Stromal cell of bone marrow (primary cell): ENCODE measurements at regions not wholly inside any gene's neighbourhood (a gene's known extent, or its start where the extent isn't known, plus 50 kb on each side); places are given as distances from the start of the nearest gene placed in this dataset.
A peak's percentile ranks its signal among the peaks of the same experiment; 100 is the strongest.

Source experiments
- DNase-seq: peaks from one replicate; pipeline ENCODE4 v3.0.0-alpha.2; 2012; ENCODE audit warnings: low read depth

DNA sequence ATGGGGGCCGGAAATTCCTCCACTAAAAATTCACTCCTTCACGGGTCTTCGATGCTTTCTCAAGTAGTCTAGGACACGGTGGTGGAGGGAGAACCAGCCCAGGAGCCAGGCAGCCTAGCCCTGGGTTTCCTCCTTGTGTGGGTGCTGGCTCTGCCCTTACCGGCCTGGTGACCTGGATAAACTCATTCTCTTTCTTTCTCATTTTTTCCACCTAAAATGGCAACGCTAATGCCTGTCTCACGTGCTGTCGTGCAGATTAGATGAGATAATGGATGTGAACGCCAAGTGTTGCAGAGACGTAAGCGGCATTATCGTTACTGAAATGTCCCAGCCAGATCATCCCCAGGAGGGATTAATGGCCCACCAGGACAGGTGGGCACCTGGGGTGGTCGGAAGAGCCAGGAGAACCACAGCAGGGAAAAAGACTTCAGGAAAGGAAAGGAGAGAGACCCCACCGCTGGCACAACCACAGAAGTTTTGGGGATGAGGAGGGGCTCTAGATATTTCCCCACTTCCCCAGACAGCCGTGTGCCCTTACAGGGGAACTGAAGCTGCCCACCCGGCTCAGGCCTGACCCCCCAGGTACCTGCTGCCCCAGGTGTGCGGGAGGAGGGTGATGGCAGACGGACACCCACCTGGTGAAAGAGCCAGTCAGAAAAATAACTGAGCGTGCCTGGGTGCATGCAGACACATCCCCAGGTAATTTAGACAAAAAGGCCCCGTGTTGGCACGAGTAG is 100.8 kb upstream of the ASAP2 start:
- DNase-seq: no peak

DNA sequence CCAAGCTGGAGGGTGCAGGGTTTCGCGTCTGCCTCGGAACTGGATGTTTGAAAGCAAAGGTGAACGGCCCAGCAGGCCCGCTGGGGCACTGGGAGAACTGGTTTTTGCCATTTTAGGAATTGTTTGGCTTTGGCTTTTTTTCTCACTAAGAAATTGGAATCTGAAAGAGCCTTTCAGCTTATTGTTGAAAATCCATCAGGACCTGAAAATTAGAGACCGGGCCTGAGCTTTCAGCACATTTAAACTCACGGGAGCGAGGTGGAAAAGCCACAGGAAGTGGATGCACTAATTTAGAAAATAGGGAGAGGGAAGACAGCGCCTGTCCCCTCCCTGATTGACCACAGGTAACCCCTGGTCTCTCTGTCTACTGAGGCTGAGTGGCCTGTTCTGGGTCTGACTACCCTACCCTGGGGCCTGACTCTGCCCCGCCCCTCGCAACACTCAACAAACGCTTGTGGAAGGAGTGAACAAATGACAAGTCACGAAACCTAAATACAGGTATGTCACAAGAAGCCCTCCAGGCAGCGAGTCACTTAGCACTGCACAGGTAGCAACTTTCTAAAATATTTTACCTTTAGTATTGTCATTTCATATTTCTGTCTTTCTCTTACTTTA is 100.3 kb upstream of the MBOAT2 start:
- no peak for DNase-seq

DNA sequence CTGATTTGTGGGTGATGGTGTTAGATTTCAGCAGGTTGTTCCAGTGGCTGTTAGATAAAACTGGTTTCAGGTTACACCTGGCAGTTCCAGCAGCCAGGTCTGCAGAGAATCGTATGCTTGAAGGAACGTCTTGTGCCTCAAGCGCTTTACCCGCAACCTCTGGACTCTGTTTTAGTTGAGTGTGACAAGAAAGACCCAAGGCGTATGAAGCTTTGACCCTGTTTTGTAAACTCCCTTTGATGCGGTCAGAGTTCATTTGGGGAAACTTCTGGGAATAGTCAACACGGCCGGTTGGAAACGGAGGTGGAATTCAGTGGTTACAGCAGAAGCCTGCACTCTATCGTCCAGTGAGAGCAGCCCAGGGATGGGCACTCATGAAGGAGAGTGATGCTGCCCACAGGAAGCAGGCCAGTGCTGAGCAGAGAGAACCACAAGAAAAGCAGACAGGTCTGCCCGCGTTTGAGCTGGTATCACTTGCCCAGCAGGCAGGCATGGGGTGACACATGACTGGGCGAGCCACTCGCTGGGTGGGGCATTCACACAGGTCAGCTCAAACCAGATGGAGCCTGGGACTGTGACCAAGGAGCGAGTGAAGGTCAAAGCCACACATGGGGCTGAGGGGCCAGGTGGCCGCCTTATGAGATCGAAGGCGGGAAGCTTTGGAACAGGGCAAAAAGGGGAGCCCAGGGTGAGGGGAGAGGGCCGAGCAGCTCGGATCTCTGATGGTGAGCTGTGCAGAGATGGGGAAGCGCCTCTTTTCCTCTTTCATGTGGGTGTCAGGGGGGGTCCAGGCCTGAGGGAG is 99.6 kb upstream of the MBOAT2 start:
- no peak for DNase-seq

DNA sequence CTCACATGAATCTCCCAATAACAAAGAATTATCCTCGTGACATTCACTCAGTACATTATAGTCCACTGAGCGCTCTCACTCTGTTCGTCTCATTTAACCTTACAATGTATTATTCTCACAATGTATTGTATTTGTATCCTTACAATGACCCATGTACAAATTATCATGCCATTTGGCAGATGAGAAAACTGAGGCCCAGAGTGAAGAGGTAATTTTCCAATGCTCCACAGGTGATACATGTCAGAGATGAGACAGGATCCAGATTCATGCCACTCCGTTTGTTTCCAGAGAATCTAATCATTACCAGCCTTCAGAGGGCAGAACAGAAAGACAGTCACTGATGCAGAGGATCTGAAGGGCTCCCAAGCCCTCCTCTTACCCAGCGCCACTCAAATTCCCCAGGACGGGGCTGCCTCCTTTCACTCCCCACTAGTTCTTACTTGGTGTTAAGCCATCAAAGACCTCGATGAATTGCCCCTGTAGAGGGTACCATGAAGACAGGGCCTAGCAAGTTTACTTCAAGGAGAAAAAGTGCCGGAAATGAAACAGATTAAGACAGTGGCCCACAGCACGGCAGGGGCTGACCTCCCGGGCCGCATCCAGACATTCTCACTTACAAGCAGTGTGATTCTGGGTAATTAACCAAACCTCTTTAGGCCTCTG is 98.4 kb upstream of the MBOAT2 start:
- DNase-seq: no peak

DNA sequence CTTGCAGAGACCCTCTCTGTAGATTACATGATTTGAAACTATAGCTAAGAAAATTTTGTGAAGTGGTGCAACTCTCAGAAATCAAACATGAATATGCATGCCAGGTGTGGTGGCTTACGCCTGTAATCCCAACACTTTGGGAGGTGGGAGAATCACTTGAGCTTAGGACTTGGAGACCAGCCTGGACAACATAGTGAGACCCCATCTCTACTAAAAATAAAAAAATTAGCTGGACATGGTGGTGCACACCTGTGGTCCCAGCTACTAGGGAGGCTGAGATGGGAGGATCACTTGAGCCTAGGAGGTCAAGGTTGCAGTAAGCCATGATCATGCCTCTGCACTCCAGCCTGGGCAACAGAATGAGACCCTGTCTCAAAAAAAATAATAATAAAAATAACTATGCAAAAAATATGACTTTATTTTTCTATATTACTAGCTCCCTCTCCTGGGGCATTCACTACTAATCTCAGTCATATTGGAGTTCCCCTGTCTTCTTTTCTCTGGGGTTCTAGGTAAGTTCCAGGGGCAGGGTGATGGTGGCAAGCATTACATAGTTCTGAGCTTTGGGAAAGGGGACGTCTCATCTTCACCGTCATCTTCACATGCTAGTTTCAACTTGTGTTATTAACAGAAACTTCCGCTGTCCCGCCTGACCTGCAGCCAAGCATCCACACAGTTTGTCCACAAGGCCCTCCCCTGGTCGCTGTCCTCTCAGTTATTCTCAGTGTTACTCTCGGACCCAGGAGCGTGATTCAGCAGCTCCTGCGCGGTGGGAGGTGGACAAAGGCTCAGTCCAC is 96.8 kb upstream of the MBOAT2 start:
- no peak for DNase-seq

DNA sequence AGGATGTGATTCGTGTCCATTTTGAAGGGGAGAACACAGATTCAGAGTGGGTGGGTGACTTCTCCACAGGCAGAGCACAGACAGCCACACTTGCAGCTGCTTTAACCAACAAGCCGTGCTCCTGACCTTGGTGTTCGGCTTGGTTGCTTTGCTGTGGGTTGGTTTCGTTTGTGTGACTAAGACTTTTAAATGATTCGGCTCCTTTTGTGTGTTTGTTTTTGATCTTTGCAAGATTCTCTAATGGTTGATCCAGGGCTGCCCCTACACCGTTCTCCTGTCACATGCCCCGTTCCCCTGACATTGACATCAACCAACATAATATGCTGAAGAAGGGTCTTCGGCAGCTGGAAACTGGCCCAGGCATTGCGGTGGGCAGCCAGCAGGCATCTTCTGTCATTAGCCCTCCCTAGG is 95.9 kb upstream of the MBOAT2 start:
- no peak for DNase-seq

DNA sequence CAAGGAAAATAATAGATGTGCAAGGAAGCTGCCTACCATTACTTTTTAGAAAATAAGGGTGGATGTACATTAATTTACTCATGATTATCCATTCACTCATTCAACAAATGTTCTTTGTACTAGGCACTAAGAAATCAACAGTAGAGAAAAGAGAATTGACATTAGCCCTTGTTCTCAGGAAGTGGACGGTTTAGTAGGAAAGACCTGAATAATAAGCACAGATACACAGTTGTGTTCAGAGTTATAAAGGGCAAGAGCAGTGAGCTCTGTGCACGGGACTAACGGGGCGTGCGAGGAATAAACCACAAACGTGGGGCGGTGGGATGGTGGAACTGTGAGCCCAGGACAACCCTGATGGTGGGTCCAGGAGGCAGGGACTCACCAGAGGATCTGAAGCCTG is 94.4 kb upstream of the MBOAT2 start:
- DNase-seq: no peak

DNA sequence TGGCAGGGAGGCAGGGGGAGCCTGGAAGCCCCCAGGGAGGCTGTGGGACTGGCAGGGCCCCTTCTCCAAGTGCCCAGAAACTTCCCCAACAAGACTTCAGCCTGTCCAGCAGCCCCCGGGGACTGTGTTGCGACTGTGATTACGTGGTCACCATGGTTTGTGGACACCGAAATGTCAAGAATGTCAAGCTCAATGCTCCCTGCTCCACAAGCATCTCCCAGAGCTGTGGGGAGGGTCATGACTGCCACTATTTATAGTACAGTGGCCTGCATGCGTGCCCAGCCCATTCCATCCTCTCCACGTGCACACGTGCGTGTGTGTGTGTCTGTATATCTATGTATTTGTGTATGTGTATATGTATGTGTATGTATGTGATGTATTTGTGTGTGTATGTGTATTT is 93.8 kb upstream of the MBOAT2 start:
- no peak for DNase-seq

DNA sequence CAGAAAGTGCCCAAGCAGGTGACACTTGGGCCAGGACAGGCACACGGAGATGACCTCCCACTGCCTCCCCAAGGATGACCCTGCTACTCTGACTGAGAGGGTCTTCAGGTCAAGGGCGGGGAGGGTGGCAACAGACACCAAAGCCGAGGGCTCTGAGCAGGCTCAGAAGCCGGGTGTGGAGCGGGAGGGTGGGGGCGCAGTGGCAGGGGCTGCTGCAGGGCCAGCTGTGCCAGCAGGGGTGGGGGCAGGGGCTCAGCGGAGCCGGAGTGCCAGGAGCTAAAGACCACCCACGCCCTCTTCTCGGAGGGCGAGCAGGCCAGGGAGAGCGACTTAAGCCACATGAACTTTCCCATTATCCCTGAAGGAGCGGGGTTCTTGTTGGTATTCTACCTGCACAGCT is 93.3 kb upstream of the MBOAT2 start:
- DNase-seq: no peak

DNA sequence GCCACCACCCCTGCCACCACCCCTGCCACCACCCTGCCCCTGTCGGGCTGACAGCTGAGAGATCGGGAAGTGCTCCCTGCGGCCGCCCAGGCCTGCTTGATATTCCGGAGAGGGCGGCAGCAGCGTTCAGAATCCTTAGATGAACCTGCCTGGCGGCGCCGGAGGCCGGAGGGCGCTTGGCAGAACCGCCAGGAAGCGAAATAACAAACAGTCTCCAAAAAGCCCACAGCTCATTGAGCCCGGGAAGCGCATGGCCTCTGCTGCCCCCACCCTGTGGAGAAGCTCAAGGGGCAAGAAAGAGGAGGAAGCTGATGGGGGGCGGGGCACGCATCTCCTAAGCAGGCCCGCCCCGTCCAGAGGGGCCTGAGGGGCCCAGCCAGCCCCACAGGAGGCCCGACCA is 92.2 kb upstream of the MBOAT2 start:
- peak; percentile 28 for DNase-seq

DNA sequence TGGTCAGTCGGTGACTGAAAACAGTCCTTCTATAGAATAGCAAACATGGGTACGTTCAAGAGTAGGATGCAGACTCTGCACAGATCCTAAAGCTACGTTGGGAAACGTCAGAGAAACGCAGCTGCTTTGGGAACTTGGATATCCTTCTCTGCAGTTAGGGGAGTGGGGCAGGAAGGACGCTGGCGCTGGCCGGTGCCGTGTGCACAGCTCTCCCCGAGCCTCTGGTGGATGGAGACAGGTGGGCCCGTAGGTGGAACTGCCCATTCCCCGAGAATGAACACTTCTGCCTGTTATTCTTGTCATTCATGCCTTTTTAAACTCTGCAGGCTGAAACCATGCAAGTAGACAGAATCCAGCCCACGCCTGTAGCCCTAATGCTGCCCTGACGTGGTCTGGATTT is 91.7 kb upstream of the MBOAT2 start:
- DNase-seq: no peak

DNA sequence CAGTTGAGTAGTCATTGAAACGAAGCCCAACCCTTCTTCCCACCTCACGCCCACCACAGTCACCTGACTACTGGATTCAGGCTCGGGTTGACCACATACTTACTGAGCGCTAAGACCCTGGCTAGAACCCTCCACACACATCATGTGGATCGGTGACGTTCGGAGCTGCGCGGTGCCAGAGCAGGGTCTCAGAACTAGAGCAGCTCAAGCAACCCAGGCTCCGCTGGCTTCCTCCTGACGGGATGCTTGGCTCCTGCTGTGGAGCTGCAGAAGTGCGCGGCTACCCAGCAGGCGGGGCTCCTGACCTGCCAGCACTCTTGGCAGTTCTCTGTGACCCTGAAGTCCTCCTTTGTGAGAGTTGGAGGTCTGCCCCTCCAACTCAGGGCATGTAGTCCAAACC is 90.6 kb upstream of the MBOAT2 start:
- DNase-seq: no peak

DNA sequence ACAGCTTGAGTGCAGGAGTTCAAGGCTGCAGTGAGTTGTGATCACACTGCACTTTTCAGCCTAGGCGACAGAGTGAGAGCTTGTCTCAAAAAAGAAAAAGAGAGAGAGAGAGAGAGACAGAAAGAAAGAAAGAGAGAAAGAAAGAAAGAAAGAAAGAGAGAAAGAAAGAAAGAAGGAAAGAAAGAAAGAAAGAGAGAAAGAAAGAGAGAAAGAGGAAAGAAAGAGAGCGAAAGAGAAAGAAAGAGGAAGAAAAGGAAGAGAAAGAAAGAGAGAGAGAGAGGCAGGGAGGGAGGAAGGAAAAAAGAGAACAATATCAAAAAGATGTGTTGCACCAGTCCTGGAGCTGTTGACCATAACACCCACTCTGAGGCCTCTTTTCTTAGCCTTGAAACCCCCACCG is 89.8 kb upstream of the MBOAT2 start:
- DNase-seq: no peak

DNA sequence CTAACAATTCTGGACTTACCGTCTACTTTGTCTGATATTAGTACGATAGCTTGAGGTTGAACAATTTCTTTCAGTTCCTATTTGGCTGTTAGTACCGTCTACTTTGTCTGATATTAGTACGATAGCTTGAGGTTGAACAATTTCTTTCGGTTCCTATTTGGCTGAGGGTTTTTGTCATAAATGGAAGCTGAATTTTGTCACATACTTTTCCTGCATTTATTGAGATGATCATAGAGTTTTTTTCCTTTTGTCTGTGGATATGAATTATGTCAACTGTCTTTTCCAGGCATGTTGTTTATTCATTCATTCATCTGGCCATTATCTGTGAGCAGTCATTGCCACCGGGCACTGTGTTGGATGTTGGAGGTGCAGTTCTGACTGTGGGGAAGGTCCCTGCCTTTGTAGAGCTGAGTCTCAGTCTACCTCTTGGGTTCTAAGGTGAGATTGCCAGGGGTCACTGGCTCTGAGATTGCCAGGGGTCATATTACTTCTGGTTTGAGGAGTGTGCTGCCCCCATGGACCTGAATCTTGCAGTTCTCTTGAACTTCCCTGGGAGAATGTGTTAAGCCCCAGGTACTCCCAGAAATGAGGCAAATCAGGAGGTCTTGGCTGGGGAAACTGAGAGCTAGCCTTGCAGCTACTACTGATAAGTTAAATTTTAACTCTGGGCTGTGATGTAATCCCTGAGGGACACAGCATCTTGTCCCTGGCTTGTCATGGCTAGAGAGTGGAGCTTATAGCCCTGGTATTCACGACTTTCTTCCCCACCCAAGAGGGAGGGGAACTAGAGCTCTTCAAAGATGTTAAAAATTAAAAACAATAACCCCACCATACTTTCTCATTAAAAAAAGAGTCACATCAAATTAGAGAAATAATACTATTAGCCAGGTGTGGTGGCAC is 89.1 kb upstream of the MBOAT2 start:
- no peak for DNase-seq

DNA sequence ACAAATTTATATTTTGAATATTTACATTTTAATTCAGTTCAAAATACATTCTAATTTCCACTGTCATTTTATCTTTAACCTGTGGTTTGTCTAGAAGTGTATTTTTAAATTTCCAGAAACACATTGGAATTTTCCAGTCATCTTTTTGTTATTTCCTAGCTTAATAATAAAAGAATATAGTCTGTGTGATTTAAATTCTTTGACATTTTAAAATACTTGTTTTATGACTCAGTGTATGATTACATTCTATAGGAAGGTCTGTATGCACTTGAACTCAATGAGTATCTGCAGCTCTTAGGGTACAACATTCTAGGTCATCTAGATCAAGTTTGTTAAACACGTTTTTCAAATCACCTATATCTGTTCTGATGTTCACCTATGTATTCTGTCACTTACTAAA is 88.3 kb upstream of the MBOAT2 start:
- DNase-seq: no peak

DNA sequence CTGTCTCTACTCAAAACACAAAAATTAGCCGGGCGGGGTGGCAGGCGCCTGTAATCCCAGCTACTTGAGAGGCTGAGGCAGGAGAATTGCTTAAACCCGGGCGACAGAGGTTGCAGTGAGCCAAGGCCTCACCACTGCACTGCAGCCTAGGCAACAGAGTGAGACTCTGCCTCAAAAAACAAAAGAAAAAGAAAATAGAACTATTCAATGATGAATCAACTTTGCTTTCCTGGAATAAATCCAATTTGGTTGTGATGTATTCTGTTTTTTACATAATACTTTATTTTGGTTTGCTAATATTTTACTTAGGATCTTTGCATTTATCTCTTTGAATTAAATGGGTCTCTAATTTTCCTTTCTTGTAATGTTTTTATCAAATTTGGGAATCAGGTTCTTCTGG is 86.3 kb upstream of the MBOAT2 start:
- DNase-seq: peak; percentile 51

DNA sequence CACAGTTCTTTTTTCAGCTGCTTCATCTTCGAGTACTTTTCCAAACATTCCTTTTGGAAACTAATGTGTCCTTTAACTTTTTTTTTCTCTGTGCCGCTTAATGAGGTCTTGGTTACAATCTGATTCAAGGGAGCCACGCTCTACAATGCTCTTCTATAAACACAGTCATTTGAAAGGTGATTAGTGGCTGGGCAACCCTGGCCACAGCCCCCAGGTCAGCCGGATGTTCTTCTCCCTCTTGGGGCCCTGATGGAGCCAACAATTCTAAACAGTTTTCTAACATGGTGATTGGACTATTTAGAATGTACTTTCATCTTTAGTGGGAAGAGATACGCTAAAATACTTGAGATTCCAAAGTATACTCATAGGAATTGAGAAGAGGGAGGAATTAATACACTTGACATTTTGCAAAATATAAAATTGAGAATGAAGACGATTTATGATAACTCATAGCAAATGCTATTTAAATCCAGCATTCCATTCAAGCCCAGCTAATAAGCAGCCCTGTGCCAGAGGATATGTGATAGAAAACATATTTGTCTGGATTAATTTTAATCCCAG is 83.7 kb upstream of the MBOAT2 start:
- DNase-seq: no peak

DNA sequence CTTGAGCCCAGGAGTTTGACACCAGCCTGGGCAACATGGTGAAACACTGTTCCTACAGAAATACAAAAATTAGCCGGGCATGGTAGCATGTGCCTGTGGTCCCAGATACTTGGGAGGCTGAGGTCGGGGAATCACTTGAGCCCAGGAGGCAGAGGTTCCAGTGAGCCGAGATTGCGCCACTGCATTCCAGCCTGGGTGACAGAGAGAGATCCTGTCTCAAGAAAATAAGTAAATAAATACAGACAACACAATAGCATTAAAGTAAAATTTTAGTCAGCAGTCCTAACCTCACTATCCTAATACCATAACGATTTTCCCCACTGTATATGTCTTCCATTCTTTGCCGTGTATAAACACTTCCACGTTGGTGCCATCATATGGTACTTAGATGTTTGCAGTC is 83.0 kb upstream of the MBOAT2 start:
- no peak for DNase-seq

DNA sequence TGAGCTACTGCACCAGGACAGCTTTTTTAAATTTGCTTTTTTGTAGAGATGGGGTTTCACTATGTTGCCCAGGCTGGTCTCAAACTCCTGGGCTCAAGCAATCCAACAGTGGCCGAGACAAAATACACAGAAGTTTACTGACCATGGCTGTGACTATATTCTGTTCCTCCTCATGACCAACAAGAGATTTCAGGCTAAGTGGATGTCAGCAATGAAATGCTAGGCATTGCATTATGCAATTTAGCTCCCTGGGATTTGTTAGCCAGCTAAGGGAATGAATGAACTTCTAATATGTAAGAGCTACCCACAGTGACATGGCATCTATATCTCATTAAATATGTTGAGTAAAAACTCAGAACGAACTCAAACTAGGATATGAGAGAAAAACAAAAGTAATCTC is 81.9 kb upstream of the MBOAT2 start:
- DNase-seq: no peak

DNA sequence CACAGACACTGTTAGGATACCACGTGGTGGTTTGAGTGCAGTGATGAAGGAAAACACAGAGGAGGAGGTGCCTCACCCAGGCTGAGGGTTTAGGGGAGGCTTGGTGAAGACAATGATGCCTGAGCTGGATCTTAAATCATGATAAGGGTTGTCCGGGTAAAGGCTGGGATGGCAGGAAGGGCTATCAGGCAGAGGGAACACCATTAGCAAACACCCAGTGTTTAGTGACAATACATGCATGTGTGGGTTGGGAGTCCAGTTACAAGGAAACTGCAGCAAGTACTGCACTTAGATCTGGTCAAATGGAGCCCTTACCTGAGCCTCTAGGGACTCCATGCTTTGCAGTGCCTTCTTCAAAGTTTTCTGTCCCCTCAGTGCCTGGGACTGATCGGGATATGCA is 79.8 kb upstream of the MBOAT2 start:
- no peak for DNase-seq

DNA sequence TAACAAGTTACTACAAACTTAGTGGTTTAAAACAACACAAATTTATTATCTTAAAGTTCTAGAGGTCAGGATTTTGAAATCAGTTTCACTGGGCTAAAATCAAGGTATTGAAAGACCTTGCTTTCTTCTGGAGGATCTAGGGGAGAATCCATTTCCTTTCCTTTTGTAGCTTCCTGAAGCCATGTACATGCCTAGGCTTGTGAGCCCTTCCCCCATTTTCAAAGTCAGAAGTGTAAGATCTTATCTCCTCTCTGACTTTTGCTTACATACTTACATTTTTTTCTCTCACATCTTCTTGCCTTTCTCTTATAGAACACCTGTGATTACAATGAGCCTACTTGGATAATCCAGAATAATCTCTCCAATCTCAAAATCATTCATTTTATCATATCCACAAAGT is 78.7 kb upstream of the MBOAT2 start:
- no peak for DNase-seq
